22Rv1 (cell line): ENCODE measurements at regions not wholly inside any gene's neighbourhood (a gene's known extent, or its start where the extent isn't known, plus 50 kb on each side); places are given as distances from the start of the nearest gene placed in this dataset.
"Not testable (repeated sequence)": the region's sequence is repeated elsewhere in the genome, so short reads cannot be mapped to it uniquely, and the experiment has no call there.

ENCODE experiments used
- H3K27ac ChIP-seq: fragments of 450-650 bp; 2 replicates; pipeline ENCODE4 v1.5.1; 2017
- CTCF ChIP-seq: fragments of 450-650 bp; IDR thresholded peaks from 2 replicates; pipeline ENCODE4 v1.5.1; 2017; ENCODE audit warnings: mild to moderate bottlenecking
- ZFX ChIP-seq: fragments of 450-650 bp; IDR thresholded peaks from 2 replicates; pipeline ENCODE4 v1.6.1; 2017; ENCODE audit warnings: antibody characterized with exemption, borderline replicate concordance

- H3K27ac ChIP-seq: no peak overlapping the region
- TF ChIP-seq ZFX (no peak), CTCF (no peak)
Measured at GRCh38 chr5:126056352-126056751, 366.9 kb upstream of the GRAMD2B start.

DNA sequence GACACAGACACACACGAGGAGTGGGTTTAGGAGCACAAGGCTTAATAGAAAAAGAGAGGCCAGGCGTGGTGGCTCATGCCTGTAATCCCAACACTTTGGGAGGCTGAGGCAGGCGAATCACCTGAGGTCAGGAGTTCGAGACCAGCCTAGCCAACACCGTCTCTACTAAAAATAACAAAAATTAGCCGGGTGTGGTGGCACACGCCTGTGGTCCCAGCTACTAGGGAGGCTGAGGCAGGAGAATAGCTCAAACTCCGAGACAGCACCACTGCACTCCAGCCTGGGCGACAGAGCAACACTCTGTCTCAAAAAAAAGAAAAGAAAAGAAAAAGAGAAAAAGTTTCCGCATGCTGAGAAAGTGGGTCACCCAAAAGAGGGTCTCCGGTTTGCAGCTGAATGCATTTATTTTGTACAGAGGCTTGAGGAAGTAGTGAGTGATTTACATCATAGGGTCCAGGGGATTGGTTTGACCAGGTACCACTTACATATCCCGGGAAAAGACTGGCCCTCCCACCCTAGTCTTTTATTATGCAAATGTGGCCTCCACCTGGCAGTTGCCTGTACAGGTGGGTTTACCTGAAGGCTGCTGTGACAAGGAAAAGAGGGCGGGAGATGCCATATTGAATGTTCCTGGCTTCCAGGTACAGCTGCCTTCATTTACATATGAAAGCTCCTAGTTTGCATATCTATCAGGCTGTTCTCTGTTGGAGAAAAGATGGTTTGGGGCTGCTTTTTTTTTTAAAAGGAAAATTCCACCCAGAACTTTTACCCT is 366.2 kb upstream of the GRAMD2B start:
- H3K27ac ChIP-seq: no peak overlapping the region
- no peak for TF ChIP-seq ZFX
- no peak for TF ChIP-seq CTCF

- not testable (repeated sequence) for H3K27ac ChIP-seq
Measured at GRCh38 chr5:126058392-126058791, 364.8 kb upstream of the GRAMD2B start.

GRCh38 chr5:126062398-126063221 is 360.6 kb upstream of the GRAMD2B start:
- no peak for TF ChIP-seq CTCF
- TF ChIP-seq ZFX: no peak
- no peak overlapping the region for H3K27ac ChIP-seq

GRCh38 chr5:126065061-126065460 is 358.1 kb upstream of the GRAMD2B start:
- H3K27ac ChIP-seq: no peak overlapping the region
- no peak for TF ChIP-seq ZFX

GRCh38 chr5:126066836-126067235 is 356.4 kb upstream of the GRAMD2B start:
- H3K27ac ChIP-seq: no peak overlapping the region
- TF ChIP-seq CTCF (no peak), ZFX (no peak)

GRCh38 chr5:126067404-126067803 is 355.8 kb upstream of the GRAMD2B start:
- TF ChIP-seq CTCF (no peak), ZFX (no peak)
- no peak overlapping the region for H3K27ac ChIP-seq

DNA sequence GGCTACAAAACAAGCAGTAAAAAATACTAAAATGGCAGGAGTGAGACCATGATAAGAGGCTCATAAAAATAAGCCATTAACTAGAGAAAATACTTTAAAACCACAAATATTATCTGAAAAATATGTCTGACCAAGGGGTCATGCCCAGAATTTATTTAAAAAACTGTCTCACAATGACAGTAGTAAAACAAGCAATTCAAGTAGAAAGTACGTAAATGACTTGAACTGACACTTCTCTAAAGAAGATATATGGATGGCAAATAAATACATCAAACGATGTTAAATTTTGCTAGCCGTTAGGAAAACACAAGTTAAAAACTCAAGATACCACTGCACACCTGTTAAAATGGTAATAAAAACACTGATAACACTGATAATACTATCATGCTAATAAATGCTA is 353.9 kb upstream of the GRAMD2B start:
- no peak for TF ChIP-seq CTCF
- no peak for TF ChIP-seq ZFX
- H3K27ac ChIP-seq: no peak overlapping the region
